ENCODE measurements at regions not wholly inside any gene's neighbourhood (a gene's known extent, or its start where the extent isn't known, plus 50 kb on each side); places are given as distances from the start of the nearest gene placed in this dataset.
A peak's percentile ranks its signal among the peaks of the same experiment; 100 is the strongest.
"Not testable (repeated sequence)": the region's sequence is repeated elsewhere in the genome, so short reads cannot be mapped to it uniquely, and the experiment has no call there.

DNA sequence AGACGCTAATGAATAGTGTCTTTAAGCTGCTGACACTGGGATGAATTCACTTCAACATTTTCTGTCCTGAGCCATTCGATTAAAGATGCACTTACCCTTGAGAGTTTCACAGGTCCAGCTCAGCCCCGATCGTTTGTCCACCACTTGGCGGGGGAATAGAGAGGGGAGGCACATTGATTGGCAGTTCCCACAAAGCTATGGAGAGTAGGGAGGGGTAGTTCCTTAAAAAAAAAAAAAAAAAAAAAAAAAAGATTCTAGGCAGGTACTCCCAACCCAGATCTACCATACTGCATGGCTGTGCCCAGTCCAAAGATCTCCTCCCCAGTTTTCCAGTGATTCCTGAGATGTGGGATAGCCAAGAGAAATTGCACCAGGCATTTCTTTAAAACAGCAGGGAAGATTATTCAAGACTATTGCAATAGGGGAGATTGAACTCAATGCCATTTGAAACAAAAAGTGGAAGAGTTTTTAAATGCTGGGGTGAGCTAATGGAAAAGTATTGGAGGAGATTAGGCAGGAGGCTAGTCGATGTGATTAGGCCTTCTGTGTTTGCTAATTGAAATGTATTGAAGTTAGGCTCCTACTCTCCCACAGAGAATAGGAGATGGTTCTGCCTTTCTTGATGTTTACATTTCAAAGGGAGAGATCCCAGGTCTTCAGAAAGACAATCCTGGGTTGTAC is 2217.4 kb upstream of the WWC1 start:
- DNase-seq = no peak

DNA sequence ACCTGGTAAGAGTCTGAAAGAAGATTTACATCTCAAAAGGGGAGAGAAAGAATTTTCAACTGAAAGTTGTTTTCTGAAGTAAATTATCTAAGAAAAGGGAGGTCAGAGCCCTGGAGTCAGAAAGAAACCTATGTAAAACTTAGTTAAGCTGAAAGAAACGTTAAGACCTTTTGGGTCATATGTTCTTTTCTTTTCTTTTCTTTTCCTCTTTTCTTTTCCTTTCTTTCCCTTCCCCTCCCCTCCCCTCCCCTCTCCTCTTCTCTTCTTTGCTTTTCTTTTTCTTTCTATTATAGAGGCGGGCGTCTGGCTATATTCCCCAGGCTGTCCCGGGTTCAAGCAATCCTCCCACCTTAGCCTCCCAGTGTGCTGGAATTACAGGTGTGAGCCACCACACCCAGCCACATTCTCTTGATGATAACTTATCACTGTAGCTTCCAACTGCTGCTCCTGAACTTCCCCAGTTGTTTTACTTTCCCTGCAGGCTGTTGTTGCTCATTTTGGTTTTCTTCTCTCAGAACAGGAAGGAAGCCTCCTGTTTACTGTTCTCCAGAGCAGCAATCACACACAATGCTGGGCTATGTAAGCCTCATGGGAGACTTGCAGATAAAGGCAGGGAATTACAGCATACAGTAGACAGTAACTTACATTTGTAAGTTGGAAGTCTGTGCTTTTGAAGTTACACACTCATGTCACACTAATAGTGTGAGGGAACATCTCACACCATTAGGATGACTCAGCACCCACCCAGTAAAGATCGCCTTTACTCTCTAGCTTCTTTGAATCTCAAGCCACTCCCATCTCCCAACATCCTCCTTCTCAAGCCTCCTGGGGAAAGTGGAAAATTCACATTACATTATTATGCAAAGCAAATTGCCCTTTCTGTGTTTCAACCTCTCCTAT is 2216.6 kb upstream of the WWC1 start:
- DNase-seq = no peak

DNA sequence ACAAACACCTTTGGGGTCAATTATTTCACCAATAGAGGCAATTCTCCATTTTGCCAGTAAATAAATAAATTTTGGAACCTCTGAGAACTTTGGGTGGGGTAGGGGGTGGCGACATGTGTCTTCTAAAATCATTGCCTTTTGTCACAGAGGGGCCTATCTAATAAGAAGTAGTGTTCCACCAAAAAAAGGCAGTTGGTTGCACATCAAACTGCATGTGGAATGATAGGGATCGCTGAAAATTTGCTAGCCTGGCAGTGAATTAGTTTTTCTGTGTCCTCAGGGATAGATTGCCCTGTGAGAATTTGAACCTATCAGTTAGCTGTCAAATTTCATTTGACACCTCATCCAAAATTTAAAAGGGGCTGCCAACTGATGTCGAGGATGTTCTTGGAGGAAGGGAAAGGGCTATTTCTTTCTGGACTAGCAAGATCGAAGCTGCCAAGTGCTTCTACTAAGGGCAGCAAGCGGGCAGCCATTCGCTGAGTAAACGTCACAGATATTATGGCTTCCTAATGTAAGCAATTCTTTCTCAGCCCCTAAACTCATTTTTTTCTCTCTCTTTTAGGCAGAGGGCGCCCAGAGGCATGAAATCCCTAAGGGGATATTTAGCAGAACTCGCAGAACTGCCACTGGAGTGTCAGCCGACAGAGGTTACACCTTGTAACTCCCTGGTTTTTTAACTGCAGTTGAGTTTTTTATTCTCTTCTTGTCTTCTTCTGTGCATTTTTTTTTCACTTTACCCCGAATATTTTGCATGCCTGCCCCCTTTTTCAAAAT is 2208.1 kb upstream of the WWC1 start:
- no peak for DNase-seq

DNA sequence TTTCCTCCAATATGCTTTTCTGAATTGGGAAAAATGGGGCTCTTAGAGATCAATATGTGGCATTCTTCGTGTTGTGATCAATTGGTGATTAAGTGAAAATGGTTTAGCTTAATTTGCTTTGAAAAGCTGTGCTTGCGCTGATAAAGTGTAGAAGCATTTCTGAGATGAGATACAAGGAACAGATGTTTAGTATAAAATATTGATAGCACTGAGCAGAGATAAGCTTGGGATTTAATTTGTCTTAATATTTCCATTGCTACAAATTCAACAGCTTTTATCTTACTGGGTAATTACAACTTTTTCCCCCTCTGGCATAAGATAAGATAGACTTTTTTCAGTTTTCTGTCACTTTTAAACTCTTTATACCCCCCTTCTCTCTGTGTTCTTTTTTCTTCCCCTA is 2204.9 kb upstream of the WWC1 start:
- DNase-seq = no peak

DNA sequence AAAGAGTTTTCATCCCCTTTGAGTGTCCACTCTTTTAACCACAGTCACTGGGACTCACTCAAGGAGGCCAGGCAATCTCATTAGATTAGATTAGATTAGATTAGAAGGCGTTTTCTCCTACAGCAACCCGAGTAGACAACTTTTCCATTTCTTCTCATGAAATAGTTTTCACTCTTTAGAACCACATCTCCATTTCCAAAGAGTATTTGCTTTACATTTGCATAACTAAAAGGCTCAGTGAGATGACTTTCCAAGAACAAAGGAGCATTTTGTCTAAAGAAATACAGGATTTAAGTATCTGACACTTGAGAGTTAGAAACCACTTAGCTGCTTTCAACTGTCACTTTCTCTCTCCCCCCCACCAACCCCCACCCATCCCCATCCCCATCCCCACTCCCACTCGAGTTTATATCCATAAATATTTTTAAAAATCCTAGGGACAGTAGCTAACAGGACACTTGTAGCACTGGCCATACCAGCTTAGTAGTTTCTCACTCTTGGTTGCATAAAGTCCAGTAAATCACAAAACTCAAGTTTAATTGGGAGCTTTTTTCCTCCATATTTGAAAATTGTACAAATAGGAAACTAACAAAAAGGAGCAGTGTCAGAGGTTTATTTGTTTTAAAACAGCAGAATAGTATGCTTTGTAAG is 2202.9 kb upstream of the WWC1 start:
- DNase-seq = no peak

DNA sequence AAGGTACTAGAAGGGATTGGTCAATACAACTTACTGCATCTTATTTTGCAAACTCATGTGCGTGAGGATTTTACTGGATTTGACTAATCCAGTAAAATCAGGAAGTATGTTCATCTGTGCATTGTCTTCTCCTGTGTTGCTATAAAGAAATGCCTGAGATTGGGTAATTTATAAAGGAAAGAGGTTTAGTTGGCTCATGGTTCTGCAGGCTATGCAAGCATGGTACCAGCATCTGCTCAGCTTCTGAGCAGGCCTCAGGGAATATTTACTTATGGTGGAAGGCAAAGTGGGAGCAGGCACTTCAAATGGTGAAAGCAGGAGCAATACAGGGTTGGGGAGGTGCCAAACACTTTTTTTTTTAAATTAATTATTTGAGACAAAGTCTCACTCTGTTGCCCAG is 2199.5 kb upstream of the WWC1 start:
- DNase-seq = no peak

DNA sequence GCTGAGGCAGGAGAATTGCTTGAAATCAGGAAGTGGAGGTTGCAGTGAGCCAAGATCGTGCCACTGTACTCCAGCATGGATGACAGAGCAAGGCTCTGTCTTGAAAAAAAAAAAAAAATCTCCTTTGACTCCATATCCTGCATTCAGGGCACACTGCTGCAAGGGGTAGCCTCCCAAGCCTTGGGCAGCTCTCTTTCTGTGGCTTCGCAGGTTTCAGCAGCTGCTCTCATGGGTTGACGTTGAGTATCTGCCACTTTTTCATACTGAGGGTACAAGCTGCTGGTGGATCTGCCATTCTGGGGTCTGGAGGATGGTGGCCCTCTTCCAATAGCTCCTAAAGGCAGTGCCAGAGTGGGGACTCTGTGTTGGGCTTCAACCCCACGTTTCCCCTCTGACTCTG is 2198.1 kb upstream of the WWC1 start:
- no peak for DNase-seq

DNA sequence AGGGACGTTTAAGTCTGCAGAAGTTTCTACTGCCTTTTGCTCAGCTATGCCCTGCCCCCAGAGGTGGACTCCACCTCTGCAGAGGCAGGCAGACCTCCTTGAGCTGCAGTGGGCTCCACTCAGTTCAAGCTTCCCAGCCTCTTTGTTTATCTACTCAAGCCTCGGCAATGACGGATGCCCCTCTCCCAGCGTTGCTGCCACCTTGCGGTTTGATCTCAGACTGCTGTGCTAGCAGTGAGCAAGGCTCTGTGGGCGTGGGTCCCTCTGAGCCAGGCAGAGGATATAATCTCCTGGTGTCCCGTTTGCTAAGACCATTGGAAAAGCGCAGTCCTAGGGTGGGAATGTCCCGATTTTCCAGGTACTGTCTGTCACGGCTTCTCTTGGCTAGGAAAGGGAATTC is 2188.5 kb upstream of the WWC1 start:
- no peak for DNase-seq

DNA sequence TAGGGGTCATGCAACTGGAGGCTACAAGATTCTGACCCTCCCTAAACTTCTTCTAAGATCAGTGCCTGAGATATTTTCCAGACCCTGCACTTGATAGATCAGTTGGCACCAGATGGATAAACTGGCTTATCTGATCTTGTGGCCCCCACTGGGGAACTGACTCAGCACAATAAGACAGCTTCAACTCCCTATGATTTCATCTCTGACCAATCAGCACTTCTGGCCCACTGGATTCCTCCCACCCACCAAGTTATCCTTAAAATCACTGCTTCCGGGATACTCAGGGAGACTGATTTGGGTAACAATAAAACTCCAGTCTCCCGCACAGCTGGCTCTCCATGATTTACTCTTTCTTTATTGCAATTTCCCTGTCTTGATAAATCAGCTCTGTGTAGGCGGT is 2180.4 kb upstream of the WWC1 start:
- no peak for DNase-seq

DNA sequence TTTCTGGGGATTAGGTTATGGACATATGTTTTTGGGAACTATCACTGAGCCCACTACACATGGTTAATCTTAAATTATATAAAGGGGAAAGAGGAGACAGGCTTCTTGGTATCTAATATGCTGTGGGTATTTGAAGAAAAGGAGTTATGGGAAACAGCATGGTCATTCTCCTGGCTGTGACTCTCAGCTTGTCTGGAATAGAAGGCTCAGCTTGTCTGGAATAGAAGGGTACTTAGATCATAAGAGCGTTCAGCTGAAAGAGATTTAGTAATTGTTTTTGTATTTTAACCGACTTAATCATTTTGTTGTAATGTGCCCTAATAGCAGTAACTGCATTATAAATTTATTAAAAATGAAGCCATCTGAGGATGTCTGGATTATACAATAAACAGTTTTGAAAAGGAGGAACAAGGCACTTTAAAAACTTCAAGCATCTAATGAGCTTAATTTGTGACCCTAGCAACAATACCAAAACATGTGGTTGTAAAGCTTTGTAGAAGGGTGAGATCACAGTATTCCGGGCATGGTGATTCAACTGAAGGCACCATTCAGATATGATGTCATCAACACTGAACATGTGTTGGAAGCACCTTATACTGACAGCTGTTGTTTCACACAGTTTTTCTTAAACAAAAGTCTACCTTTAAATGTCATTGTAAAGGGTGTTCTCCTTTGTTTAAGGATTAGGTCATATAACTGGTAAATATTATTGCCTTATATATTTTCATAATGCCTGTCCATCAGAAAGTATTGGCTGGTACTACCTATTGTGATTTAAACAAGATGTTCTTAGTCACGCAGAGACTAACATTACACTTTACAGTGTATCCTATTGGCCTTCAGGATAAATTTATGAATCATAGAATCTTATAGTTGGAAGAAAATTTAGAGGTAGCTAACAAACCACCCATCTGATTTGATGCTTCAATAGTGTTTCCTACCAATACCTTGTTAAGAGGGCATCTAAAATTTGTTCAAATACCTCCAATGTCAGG is 2174.1 kb upstream of the WWC1 start:
- no peak for DNase-seq

DNA sequence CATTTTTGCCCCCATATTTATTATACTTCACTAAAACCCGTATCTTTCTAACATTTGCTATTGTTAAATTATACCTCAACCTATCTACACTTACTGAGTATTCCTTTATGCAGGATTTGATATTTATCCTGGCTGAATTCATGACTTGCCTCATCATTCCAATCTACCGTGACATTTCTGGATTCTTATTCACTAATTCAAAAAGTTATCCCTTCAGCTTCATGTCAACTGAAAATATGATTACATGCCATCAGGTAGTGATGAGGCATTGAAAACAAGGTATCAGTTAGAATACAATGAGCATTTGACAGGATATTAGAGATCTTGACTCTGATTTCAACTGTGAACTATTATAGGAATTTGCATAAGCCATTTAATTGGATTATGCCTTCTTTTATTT is 2171.9 kb upstream of the WWC1 start:
- DNase-seq = no peak

DNA sequence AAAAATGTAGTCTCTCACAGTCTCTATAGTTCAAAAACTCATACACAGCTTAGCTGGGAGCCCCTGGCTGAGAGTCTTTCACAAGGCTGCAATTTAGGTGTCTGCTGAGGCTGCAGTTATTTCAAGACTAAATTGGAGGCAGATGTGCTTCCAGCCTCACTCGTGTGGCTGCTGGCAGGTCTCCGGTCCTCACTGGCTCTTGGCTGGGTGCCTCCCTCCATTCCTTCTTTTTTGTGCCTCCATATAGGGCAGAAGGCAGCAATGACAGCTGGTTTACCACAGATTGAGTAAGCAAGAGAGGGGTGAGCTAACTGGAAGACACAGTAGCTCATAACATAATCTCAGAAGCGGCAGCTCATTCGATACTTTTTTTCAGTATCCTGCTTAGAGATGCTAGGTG is 2167.7 kb upstream of the WWC1 start:
- no peak for DNase-seq

DNA sequence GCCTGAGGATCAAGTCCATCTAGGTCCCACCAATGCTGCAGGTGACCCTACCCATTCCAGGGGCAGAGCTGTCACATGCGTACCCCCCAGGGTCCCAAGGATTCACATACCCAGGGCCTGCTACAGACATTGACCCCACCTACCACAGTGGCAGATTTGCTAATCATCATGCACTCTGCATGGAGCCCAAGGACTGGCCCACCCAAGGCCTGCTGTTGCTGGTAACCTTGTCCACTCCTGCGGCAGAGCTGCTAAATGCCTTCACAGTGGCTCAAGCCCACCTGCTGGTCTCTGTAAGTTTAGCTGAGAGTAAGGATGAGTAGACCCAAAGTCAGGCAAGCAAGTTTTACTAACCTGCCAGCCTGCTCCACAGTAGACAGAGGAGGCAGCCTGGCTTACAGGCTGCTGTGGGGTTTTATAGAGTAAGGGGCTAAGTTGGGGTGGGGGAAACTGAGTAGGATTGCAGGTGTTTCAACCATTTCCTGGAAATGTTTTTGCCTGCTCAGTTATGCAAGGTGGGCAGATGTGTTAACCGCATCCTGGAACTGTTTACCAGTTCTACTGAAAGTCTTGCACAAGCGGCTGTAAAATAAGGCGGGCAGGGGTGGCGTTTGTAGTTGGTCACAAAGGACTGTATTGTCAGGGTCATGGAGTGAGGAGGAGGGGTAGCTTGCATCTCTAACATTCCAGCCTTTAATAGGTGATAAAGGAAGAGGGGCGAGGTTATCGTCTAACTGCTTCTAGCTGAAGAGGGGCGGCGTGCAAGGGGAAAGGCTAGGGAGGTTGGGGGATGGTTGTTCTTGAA is 2163.5 kb upstream of the WWC1 start:
- DNase-seq = no peak

DNA sequence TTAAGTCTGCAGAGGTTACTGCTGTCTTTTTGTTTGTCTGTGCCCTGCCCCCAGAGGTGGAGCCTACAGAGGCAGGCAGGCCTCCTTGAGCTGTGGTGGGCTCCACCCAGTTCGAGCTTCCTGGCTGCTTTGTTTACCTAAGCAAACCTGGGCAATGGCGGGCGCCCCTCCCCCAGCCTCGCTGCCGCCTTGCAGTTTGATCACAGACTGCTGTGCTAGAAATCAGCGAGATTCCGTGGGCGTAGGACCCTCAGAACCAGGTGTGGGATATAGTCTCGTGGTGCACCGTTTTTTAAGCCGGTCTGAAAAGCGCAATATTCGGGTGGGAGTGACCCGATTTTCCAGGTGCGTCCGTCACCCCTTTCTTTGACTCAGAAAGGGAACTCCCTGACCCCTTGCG is 2146.3 kb upstream of the WWC1 start:
- not testable (repeated sequence) for DNase-seq

DNA sequence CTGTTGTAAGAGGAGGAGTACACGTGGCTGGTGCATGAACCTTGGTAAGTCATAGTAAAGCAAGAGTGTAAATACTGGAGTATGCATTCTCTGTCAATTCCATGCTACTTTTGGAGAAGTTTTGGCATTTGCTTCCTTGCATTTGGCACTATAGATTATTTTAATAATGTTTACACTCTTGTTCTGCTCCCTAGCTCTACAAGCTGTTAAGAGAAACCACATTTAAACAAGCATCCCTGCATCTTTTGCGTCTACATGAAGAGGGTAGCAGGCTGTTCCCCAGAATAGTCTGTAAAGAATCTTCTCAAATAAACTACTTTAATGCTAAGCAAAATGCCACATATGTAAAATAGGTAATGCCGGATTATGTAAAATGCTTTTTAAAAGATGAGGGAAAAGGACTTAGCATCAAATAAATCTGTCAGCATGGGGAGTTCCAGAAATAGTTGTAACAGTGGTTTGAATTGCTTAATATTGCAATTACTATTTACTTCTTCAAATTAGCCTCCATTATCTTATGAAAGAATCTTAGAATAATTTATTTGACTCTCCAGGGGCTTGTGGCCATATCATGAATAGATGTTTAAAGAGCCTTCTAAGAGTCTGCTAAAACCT is 2127.3 kb upstream of the WWC1 start:
- DNase-seq = no peak

DNA sequence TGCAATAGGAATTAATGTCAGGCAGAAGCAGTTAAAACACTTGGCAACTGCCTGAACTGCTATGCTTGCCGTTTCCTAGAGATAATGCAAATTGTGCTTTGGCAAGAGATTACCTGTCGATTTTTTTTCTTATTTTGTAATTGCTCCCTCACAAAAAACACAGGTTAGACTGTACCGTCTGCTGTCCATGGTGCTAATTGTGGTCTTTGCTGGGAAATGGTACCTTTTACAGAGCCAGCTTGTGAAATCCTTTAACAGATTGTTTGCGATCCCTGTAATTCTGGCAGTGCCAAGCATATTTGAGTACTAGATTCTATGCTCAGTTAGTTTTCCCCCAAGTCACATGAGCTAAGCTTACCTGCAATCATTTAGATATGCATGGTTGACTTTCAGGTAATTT is 2125.8 kb upstream of the WWC1 start:
- DNase-seq = peak; percentile 15

DNA sequence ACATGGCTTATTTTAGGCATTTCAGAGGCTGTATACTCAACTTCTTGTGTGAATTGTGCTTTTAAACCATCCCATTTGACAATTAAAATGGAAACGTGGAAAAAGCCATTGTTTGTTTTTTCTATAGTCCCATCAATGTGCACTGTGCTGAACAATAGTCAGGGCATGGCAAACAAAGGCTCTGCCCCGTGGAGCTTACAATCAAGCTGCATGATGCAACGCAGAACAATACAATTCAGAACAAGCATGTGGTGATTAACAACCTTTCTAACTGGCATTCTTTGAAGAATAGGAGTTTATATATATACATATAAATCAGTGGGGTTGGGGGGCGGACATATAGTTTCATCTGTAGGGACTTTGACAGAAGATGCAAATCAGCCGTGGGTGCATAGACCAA is 2125.4 kb upstream of the WWC1 start:
- no peak for DNase-seq

DNA sequence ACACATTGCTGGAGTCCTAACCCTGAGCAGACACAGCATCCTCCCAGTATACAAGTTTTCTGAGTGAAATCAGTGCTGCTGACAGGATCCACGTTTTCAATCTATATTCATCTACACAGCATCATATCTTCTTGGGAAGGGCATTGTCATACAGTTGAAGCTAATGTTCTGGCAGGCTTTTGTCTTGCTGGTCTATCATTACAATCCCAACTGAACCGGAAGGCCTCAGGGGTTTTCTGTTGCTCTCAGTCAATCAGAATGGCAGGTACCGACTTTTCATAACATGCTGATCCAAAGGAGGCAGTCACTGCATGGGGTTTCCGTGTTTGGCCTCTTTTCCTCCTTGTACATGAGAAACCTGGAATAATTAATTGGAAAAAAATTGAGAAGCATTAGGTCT is 2118.8 kb upstream of the WWC1 start:
- DNase-seq = no peak

DNA sequence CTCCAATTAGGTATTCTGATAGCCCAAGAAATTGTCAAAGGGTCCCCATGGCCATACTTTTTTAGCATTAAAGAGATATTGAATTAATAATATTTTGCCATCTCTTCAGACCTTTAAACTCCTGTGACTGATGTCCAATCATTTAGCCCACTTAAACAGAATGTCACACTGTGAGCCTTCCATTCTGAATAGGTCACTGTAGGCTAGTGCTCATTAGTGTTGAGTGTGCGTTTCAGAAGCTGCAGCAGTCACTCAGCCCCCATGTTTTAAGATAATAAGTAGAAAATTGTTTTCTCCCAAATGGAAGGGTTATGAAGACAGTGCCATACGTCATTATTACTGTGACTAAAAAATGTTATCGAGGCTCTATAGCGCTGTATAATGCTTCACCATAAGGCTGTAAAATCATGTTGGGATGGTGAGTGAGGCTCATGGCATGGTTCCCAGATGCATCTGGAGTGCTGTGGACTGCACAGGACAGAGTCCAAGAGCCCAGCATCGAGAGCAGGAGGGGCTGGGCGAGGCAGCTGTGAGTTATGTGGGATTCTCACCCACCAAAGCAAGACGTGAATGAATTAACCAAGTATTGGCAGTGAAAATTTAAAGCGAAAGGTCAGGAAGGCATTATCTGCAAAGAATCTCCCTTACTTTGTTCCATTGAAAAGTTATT is 2112.9 kb upstream of the WWC1 start:
- DNase-seq = peak; percentile 37

All from muscle of arm (tissue), 1 donor.